ENCODE measurements at regions not wholly inside any gene's neighbourhood (a gene's known extent, or its start where the extent isn't known, plus 50 kb on each side); places are given as distances from the start of the nearest gene placed in this dataset.

GRCh38 chr2:125169022-125169763 is 1144.1 kb downstream of the CNTNAP5 start:
- no peak for DNase-seq (ENCODE audit: low read depth, low spot score)
- TF ChIP-seq CTCF (conservative IDR thresholded peaks at IDR 0.05) = no peak

GRCh38 chr2:125169764-125170146 is 1144.7 kb downstream of the CNTNAP5 start:
- peaks cover 5% of the 10 kb centered on the region for H3K9me3 Mint-ChIP-seq
- no peak overlapping the region for H3K4me3 Mint-ChIP-seq
- no peak overlapping the region for H3K27ac Mint-ChIP-seq (ENCODE audit: unreplicated experiment)
- no peaks in the 10 kb centered on the region for H3K27me3 Mint-ChIP-seq (ENCODE audit: low read depth)
- no peak for TF ChIP-seq CTCF (conservative IDR thresholded peaks at IDR 0.05)
- H3K36me3 Mint-ChIP-seq (ENCODE audit: low read depth) = no peaks in the 10 kb centered on the region
- no peak for DNase-seq (ENCODE audit: low read depth, low spot score)
- H3K4me1 Mint-ChIP-seq = no peaks in the 10 kb centered on the region

More at GRCh38 chr2:125169022-125169763, 1144.1 kb downstream of the CNTNAP5 start:
- Mint-ChIP-seq H3K27me3 (ENCODE audit: low read depth) (no peaks in the 10 kb centered on the region), H3K4me1 (no peaks in the 10 kb centered on the region), H3K36me3 (ENCODE audit: low read depth) (no peaks in the 10 kb centered on the region), H3K4me3 (no peak overlapping the region), H3K9me3 (peaks cover 5% of the 10 kb centered on the region), H3K27ac (ENCODE audit: unreplicated experiment) (no peak overlapping the region)

GRCh38 chr2:125172181-125172580 is 1147.1 kb downstream of the CNTNAP5 start:
- no peak overlapping the region for H3K27ac Mint-ChIP-seq (ENCODE audit: unreplicated experiment)
- H3K36me3 Mint-ChIP-seq (ENCODE audit: low read depth) = no peaks in the 10 kb centered on the region
- peaks cover 5% of the 10 kb centered on the region for H3K9me3 Mint-ChIP-seq
- H3K27me3 Mint-ChIP-seq (ENCODE audit: low read depth) = no peaks in the 10 kb centered on the region
- H3K4me1 Mint-ChIP-seq = no peaks in the 10 kb centered on the region
- TF ChIP-seq CTCF (conservative IDR thresholded peaks at IDR 0.05) = no peak
- DNase-seq (ENCODE audit: low read depth, low spot score) = no peak
- H3K4me3 Mint-ChIP-seq = no peak overlapping the region

- H3K4me3 Mint-ChIP-seq = no peak overlapping the region
- no peaks in the 10 kb centered on the region for H3K4me1 Mint-ChIP-seq
- no peaks in the 10 kb centered on the region for H3K36me3 Mint-ChIP-seq (ENCODE audit: low read depth)
- no peaks in the 10 kb centered on the region for H3K27me3 Mint-ChIP-seq (ENCODE audit: low read depth)
- DNase-seq (ENCODE audit: low read depth, low spot score) = no peak
- no peak for TF ChIP-seq CTCF (conservative IDR thresholded peaks at IDR 0.05)
- no peak overlapping the region for H3K27ac Mint-ChIP-seq (ENCODE audit: unreplicated experiment)
- peaks cover 5% of the 10 kb centered on the region for H3K9me3 Mint-ChIP-seq
These were observed 1150.3 kb downstream of the CNTNAP5 start for GRCh38 chr2:125175415-125175814.

GRCh38 chr2:125185691-125186270 is 1160.7 kb downstream of the CNTNAP5 start:
- H3K36me3 Mint-ChIP-seq (ENCODE audit: low read depth) = no peaks in the 10 kb centered on the region
- no peak overlapping the region for H3K4me3 Mint-ChIP-seq
- no peak for DNase-seq (ENCODE audit: low read depth, low spot score)
- peaks cover 2% of the 10 kb centered on the region for H3K9me3 Mint-ChIP-seq
- H3K27me3 Mint-ChIP-seq (ENCODE audit: low read depth) = no peaks in the 10 kb centered on the region
- no peak for TF ChIP-seq CTCF (conservative IDR thresholded peaks at IDR 0.05)
- H3K27ac Mint-ChIP-seq (ENCODE audit: unreplicated experiment) = peak overlapping the region; percentile 36
- H3K4me1 Mint-ChIP-seq = no peaks in the 10 kb centered on the region

Data from neural crest cell (in vitro differentiated cells).